HCT116 (cell line): ENCODE measurements at regions not wholly inside any gene's neighbourhood (a gene's known extent, or its start where the extent isn't known, plus 50 kb on each side); places are given as distances from the start of the nearest gene placed in this dataset.

Experiments used
- ATAC-seq: fragments of 200-7000 bp; cut with Tn5 transposase; 2 replicates; pipeline ENCODE4 v1.9.1; 2020; ENCODE audit warnings: mild to moderate bottlenecking, moderate library complexity
- BruUV-seq: library from RNA; stranded (reverse); fragments of 400-500 nt; replicated peaks from 2 replicates; lab custom pipeline; 2021; lab: Mats Ljungman, UMichigan
- CTCF ChIA-PET: fragments of 300-600 bp; sonication (Branson Sonifier 250); formaldehyde crosslinking; loops from one replicate; lab custom pipeline; 2021; ENCODE audit warnings: antibody characterized with exemption; lab: Charles Lee
- POLR2A ChIA-PET: fragments of 300-600, 350-600 bp; sonication (Branson Sonifier 250); formaldehyde crosslinking; loops from one replicate; lab custom pipeline; 2021; ENCODE audit warnings: antibody characterized with exemption; lab: Charles Lee
- RAD21 ChIA-PET, 2 experiments: fragments of 300-600 bp; sonication (Branson Sonifier 250); formaldehyde crosslinking; loops; one replicate each; lab custom pipeline; 2023; ENCODE audit warnings: low total read pairs in 2 of 2; ENCODE audit not compliant: uncharacterized antibody in 2 of 2, unreplicated experiment in 2 of 2, low non-redundant PET in 1 of 2; lab: Charles Lee
- DNase-seq: peaks from one replicate; pipeline ENCODE4 v3.0.0-alpha.2; 2010; ENCODE audit warnings: low read depth, low spot score
- H2AFZ ChIP-seq: fragments of 200-600 bp; shearing (Covaris generic), sonication (generic); 2 replicates; pipeline ENCODE4 v1.6.1; 2017; ENCODE audit warnings: low read depth, mixed run types, mixed read lengths, antibody characterized with exemption, low read length; ENCODE audit not compliant: poor library complexity, severe bottlenecking
- H3K27ac ChIP-seq: 2 replicates; pipeline ENCODE4 v1.5.1; 2012; ENCODE audit warnings: low read depth, low read length
- H3K27me3 ChIP-seq: fragments of 200-600 bp; sonication (generic); 2 replicates; pipeline ENCODE4 v1.6.1; 2016; ENCODE audit warnings: mixed run types, low read length, mixed read lengths; ENCODE audit not compliant: insufficient read depth
- H3K36me3 ChIP-seq, 2 experiments: fragments of 200-500 bp in 1 of 2; fragments of 200-600 bp in 1 of 2; sonication (Bioruptor generic) in 1 of 2; sonication (generic) in 1 of 2; 2 replicates each; pipeline versions ENCODE4 v1.5.1 to v1.6.1; 2014 to 2016; ENCODE audit warnings: low read length in 2 of 2, inconsistent platforms in 1 of 2, mixed read lengths in 1 of 2, mixed run types in 1 of 2; ENCODE audit not compliant: insufficient read depth in 2 of 2, control insufficient read depth in 1 of 2
- H3K4me1 ChIP-seq, 2 experiments: fragments of 200-600 bp in 1 of 2; sonication (generic) in 1 of 2; 2 replicates each; pipeline versions ENCODE4 v1.5.1 to v1.6.1; 2012 to 2017; ENCODE audit warnings: low read length in 2 of 2, inconsistent platforms in 1 of 2, mild to moderate bottlenecking in 1 of 2, mixed read lengths in 1 of 2, mixed run types in 1 of 2, moderate library complexity in 1 of 2; ENCODE audit not compliant: insufficient read depth in 2 of 2, control insufficient read depth in 1 of 2
- H3K4me2 ChIP-seq: fragments of 200-600 bp; sonication (generic); 2 replicates; pipeline ENCODE4 v1.6.1; 2017; ENCODE audit warnings: mixed run types, low read length, mixed read lengths
- H3K4me3 ChIP-seq, 2 experiments: fragments of 200-600 bp in 1 of 2; sonication (generic) in 1 of 2; replicated peaks in 1 of 2; 2 replicates each; pipeline ENCODE4 v1.5.1; 2011 to 2016; ENCODE audit warnings: low read length in 2 of 2, control low read depth in 1 of 2, low read depth in 1 of 2, mild to moderate bottlenecking in 1 of 2, mixed read lengths in 1 of 2, mixed run types in 1 of 2
- H3K79me2 ChIP-seq: fragments of 200-600 bp; sonication (generic); 2 replicates; pipeline ENCODE4 v1.6.1; 2017; ENCODE audit warnings: mild to moderate bottlenecking, mixed run types, low read length, moderate library complexity, mixed read lengths; ENCODE audit not compliant: insufficient read depth
- H3K9ac ChIP-seq: fragments of 200-600 bp; sonication (generic); 2 replicates; pipeline ENCODE4 v1.6.1; 2016; ENCODE audit warnings: low read length, mixed read lengths
- H3K9me2 ChIP-seq: fragments of 200-600 bp; sonication (generic), shearing (Covaris generic); 2 replicates; pipeline ENCODE4 v1.6.1; 2017; ENCODE audit warnings: mixed run types, mild to moderate bottlenecking, moderate library complexity; ENCODE audit not compliant: insufficient read depth
- H3K9me3 ChIP-seq, 2 experiments: fragments of 200-500 bp in 1 of 2; fragments of 200-600 bp in 1 of 2; sonication (Bioruptor generic) in 1 of 2; sonication (generic) in 1 of 2; 2 replicates each; pipeline ENCODE4 v1.6.1; 2014 to 2017; ENCODE audit warnings: low read length in 2 of 2, mixed read lengths in 2 of 2, inconsistent platforms in 1 of 2, low read depth in 1 of 2, mild to moderate bottlenecking in 1 of 2, mixed run types in 1 of 2, moderate library complexity in 1 of 2; ENCODE audit not compliant: control insufficient read depth in 1 of 2, insufficient read depth in 1 of 2
- H4K20me1 ChIP-seq: fragments of 200-600 bp; sonication (generic), shearing (Covaris generic); 2 replicates; pipeline ENCODE4 v1.6.1; 2017; ENCODE audit warnings: mixed run types, mild to moderate bottlenecking, moderate library complexity; ENCODE audit not compliant: insufficient read depth
- CBX3 ChIP-seq: IDR thresholded peaks from 2 replicates; pipeline ENCODE4 v1.6.1; 2012; ENCODE audit warnings: low read depth
- CEBPB ChIP-seq: IDR thresholded peaks from 2 replicates; pipeline ENCODE4 v1.6.1; 2012; ENCODE audit warnings: low read depth
- EZH2 ChIP-seq: fragments of 200-600 bp; sonication (generic); IDR thresholded peaks from 2 replicates; pipeline ENCODE4 v1.6.1; 2017; ENCODE audit warnings: antibody characterized with exemption, mixed run types
- EZH2phosphoT487 ChIP-seq: fragments of 200-600 bp; IDR thresholded peaks from 2 replicates; pipeline ENCODE4 v1.6.1; 2018; ENCODE audit warnings: antibody characterized with exemption, borderline replicate concordance
- FOSL1 ChIP-seq: IDR thresholded peaks from 2 replicates; pipeline ENCODE4 v1.6.1; 2012; ENCODE audit warnings: low read depth
- JUND ChIP-seq: IDR thresholded peaks from 2 replicates; pipeline ENCODE4 v1.6.1; 2012
- POLR2A ChIP-seq: IDR thresholded peaks from 2 replicates; pipeline ENCODE4 v1.7.0; 2011; ENCODE audit warnings: borderline replicate concordance; ENCODE audit not compliant: insufficient read depth, insufficient read length; ENCODE audit errors: extremely low read depth
- SIN3A ChIP-seq: IDR thresholded peaks from 2 replicates; pipeline ENCODE4 v1.6.1; 2012; ENCODE audit warnings: low read depth
- SP1 ChIP-seq: IDR thresholded peaks from 2 replicates; pipeline ENCODE4 v1.6.1; 2012; ENCODE audit warnings: low read depth
- YY1 ChIP-seq: IDR thresholded peaks from 2 replicates; pipeline ENCODE4 v1.6.1; 2011; ENCODE audit warnings: low read length, low read depth, moderate library complexity, mild to moderate bottlenecking; ENCODE audit not compliant: insufficient replicate concordance; ENCODE audit errors: extremely low read depth
- ZFX ChIP-seq: fragments of 450-650 bp; IDR thresholded peaks from 2 replicates; pipeline ENCODE4 v1.6.1; 2017
- ZNF274 ChIP-seq: fragments of 200-500 bp; sonication (Bioruptor generic); IDR thresholded peaks from 2 replicates; pipeline ENCODE4 v1.6.1; 2014; ENCODE audit warnings: mild to moderate bottlenecking, low read depth, low read length, inconsistent platforms
- intact Hi-C: fragments of 100-400 bp; cut with micrococcal nuclease; formaldehyde crosslinking; loops from 2 replicates; pipeline ENCODE4 v1.10.0; 2022
- TF ChIP-seq, protein P1 (sequence below), 3 experiments: fragments of 200-600 bp in 1 of 3; sonication (generic) in 1 of 3; IDR thresholded peaks in 2 of 3; conservative IDR thresholded peaks in 1 of 3; 2 replicates each; pipeline ENCODE4 v1.5.1; 2012 to 2017; ENCODE audit warnings: low read depth in 2 of 3, low read length in 2 of 3, antibody characterized with exemption in 1 of 3, borderline replicate concordance in 1 of 3, control low read depth in 1 of 3, mild to moderate bottlenecking in 1 of 3, mixed read lengths in 1 of 3, mixed run types in 1 of 3, moderate library complexity in 1 of 3; ENCODE audit not compliant: insufficient read depth in 1 of 3
- TF ChIP-seq, protein P2 (sequence below): IDR thresholded peaks from 2 replicates; pipeline ENCODE4 v1.6.1; 2012; ENCODE audit warnings: low read depth
- TF ChIP-seq, protein P3 (sequence below): IDR thresholded peaks from 2 replicates; pipeline ENCODE4 v1.6.1; 2011; ENCODE audit warnings: mild to moderate bottlenecking, low read length, moderate library complexity; ENCODE audit not compliant: insufficient replicate concordance; ENCODE audit errors: extremely low read depth
- TF ChIP-seq, protein P4 (sequence below): IDR thresholded peaks from 2 replicates; pipeline ENCODE4 v1.6.1; 2012
- TF ChIP-seq, protein P5 (sequence below): IDR thresholded peaks from 2 replicates; pipeline ENCODE4 v1.6.1; 2012

DNA sequence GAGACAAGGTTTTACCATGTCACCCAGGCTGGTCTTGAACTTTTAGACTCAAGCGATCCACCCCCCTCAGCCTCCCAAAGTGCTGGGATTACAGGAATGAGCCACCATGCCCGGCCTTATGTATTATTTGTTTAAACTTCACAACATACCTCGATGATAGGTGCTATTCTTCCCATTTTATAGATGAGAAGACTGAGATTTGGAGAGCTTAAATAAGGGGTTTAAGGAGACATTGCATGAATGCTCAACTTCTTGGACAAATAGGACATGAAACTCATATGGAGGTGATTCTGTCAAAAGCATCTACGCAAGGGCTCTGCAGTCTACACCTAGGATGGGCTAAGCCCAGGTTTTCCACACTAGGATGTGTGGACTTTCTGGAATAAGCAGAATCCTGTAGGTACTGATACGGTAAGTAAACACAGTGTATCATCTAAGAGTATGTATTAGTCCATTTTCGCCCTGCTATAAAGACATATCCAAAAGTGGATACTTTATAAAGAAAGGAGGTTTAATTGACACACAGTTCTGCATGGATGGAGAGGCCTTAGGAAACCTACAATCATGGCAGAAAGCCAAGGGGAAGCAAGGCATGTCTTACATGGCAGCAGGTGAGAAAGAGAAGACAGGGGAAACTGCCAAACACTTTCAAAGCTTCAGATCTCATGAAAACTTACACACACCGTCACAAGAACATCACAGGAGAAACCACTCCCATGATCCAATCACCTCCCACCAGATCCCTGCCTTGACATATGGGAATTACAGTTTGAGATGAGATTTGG, 62.8 kb upstream of the CAPRIN1 start:
- no peaks in the 10 kb centered on the region for H3K36me3 ChIP-seq
- no peaks in the 10 kb centered on the region; a peak in 1 of 4 replicates for H3K4me1 ChIP-seq
- BruUV-seq = no TSS peak
- DNase-seq = no peak
- CTCF ChIA-PET = interaction anchor here (1.0 to 2.7 kb wide), 24 partner anchors 9 to 479 kb away, joined by 3 to 27 read pairs (median 6); no protein-coding TSS in a partner anchor
- H3K27me3 ChIP-seq = no peaks in the 10 kb centered on the region
- no peaks in the 10 kb centered on the region for H3K9me2 ChIP-seq
- TF ChIP-seq POLR2A (no peak), EZH2phosphoT487 (no peak), CEBPB (no peak), CBX3 (no peak), SIN3A (no peak), SP1 (no peak), ZNF274 (no peak), YY1 (no peak), FOSL1 (no peak), EZH2 (no peak), ZFX (no peak), JUND (no peak)
- TF ChIP-seq, protein P1, sequence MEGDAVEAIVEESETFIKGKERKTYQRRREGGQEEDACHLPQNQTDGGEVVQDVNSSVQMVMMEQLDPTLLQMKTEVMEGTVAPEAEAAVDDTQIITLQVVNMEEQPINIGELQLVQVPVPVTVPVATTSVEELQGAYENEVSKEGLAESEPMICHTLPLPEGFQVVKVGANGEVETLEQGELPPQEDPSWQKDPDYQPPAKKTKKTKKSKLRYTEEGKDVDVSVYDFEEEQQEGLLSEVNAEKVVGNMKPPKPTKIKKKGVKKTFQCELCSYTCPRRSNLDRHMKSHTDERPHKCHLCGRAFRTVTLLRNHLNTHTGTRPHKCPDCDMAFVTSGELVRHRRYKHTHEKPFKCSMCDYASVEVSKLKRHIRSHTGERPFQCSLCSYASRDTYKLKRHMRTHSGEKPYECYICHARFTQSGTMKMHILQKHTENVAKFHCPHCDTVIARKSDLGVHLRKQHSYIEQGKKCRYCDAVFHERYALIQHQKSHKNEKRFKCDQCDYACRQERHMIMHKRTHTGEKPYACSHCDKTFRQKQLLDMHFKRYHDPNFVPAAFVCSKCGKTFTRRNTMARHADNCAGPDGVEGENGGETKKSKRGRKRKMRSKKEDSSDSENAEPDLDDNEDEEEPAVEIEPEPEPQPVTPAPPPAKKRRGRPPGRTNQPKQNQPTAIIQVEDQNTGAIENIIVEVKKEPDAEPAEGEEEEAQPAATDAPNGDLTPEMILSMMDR (IDR thresholded peaks at IDR 0.05 in 2 of 3, conservative IDR thresholded peaks at IDR 0.05 in 1 of 3; ENCODE audit: borderline replicate concordance in 1 of 3, insufficient read depth in 1 of 3, low read depth in 2 of 3, low read length in 2 of 3) = no peak
- TF ChIP-seq, protein P2, sequence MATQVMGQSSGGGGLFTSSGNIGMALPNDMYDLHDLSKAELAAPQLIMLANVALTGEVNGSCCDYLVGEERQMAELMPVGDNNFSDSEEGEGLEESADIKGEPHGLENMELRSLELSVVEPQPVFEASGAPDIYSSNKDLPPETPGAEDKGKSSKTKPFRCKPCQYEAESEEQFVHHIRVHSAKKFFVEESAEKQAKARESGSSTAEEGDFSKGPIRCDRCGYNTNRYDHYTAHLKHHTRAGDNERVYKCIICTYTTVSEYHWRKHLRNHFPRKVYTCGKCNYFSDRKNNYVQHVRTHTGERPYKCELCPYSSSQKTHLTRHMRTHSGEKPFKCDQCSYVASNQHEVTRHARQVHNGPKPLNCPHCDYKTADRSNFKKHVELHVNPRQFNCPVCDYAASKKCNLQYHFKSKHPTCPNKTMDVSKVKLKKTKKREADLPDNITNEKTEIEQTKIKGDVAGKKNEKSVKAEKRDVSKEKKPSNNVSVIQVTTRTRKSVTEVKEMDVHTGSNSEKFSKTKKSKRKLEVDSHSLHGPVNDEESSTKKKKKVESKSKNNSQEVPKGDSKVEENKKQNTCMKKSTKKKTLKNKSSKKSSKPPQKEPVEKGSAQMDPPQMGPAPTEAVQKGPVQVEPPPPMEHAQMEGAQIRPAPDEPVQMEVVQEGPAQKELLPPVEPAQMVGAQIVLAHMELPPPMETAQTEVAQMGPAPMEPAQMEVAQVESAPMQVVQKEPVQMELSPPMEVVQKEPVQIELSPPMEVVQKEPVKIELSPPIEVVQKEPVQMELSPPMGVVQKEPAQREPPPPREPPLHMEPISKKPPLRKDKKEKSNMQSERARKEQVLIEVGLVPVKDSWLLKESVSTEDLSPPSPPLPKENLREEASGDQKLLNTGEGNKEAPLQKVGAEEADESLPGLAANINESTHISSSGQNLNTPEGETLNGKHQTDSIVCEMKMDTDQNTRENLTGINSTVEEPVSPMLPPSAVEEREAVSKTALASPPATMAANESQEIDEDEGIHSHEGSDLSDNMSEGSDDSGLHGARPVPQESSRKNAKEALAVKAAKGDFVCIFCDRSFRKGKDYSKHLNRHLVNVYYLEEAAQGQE = no peak
- TF ChIP-seq, protein P3, sequence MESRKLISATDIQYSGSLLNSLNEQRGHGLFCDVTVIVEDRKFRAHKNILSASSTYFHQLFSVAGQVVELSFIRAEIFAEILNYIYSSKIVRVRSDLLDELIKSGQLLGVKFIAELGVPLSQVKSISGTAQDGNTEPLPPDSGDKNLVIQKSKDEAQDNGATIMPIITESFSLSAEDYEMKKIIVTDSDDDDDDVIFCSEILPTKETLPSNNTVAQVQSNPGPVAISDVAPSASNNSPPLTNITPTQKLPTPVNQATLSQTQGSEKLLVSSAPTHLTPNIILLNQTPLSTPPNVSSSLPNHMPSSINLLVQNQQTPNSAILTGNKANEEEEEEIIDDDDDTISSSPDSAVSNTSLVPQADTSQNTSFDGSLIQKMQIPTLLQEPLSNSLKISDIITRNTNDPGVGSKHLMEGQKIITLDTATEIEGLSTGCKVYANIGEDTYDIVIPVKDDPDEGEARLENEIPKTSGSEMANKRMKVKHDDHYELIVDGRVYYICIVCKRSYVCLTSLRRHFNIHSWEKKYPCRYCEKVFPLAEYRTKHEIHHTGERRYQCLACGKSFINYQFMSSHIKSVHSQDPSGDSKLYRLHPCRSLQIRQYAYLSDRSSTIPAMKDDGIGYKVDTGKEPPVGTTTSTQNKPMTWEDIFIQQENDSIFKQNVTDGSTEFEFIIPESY = no peak
- TF ChIP-seq, protein P4, sequence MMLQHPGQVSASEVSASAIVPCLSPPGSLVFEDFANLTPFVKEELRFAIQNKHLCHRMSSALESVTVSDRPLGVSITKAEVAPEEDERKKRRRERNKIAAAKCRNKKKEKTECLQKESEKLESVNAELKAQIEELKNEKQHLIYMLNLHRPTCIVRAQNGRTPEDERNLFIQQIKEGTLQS = no peak
- TF ChIP-seq, protein P5, sequence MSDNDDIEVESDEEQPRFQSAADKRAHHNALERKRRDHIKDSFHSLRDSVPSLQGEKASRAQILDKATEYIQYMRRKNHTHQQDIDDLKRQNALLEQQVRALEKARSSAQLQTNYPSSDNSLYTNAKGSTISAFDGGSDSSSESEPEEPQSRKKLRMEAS = no peak
- intact Hi-C loops = loop anchor here (5.0 kb wide), 2 partner anchors 131 to 151 kb away; no protein-coding TSS in a partner anchor
- ATAC-seq = no peak
- no peaks in the 10 kb centered on the region for H4K20me1 ChIP-seq
- no peak overlapping the region for H2AFZ ChIP-seq
- POLR2A ChIA-PET = no interaction called here
- H3K9ac ChIP-seq = no peak overlapping the region
- no peak overlapping the region for H3K27ac ChIP-seq
- H3K4me3 ChIP-seq = no peak overlapping the region
- no peaks in the 10 kb centered on the region for H3K9me3 ChIP-seq
- no peak overlapping the region for H3K4me2 ChIP-seq
- no peaks in the 10 kb centered on the region for H3K79me2 ChIP-seq
- RAD21 ChIA-PET = interaction anchor here in 1 of 2 experiments (0.7 kb wide), 1 partner anchor 419 kb away, joined by 3 read pairs; no protein-coding TSS in a partner anchor
